ENCODE measurements at regions not wholly inside any gene's neighbourhood (a gene's known extent, or its start where the extent isn't known, plus 50 kb on each side); places are given as distances from the start of the nearest gene placed in this dataset.

- TF ChIP-seq NFIC (IDR thresholded peaks at IDR 0.05) (no peak), CEBPB (IDR thresholded peaks at IDR 0.05) (no peak), RAD21 (IDR thresholded peaks at IDR 0.05; ENCODE audit: low read depth) (no peak), EGR1 (IDR thresholded peaks at IDR 0.05) (no peak), REST (IDR thresholded peaks at IDR 0.05; ENCODE audit: low read depth) (no peak), EP300 (IDR thresholded peaks at IDR 0.05; ENCODE audit: borderline replicate concordance) (no peak)
- TF ChIP-seq, protein P1, sequence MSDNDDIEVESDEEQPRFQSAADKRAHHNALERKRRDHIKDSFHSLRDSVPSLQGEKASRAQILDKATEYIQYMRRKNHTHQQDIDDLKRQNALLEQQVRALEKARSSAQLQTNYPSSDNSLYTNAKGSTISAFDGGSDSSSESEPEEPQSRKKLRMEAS (IDR thresholded peaks at IDR 0.05): no peak
Observed at GRCh38 chr9:106062250-106062649, 367.9 kb downstream of the TMEM38B start.
